ENCODE measurements at regions not wholly inside any gene's neighbourhood (a gene's known extent, or its start where the extent isn't known, plus 50 kb on each side); places are given as distances from the start of the nearest gene placed in this dataset.

- Histone ChIP-seq H3K36me3 (no peaks in the 10 kb centered on the region), H3K27me3 (no peaks in the 10 kb centered on the region), H3K9me3 (no peaks in the 10 kb centered on the region), H3K4me3 (no peak overlapping the region)
- no peak for DNase-seq
Observed at GRCh38 chr16:51313198-51313597, 162.1 kb upstream of the SALL1 start.

DNA sequence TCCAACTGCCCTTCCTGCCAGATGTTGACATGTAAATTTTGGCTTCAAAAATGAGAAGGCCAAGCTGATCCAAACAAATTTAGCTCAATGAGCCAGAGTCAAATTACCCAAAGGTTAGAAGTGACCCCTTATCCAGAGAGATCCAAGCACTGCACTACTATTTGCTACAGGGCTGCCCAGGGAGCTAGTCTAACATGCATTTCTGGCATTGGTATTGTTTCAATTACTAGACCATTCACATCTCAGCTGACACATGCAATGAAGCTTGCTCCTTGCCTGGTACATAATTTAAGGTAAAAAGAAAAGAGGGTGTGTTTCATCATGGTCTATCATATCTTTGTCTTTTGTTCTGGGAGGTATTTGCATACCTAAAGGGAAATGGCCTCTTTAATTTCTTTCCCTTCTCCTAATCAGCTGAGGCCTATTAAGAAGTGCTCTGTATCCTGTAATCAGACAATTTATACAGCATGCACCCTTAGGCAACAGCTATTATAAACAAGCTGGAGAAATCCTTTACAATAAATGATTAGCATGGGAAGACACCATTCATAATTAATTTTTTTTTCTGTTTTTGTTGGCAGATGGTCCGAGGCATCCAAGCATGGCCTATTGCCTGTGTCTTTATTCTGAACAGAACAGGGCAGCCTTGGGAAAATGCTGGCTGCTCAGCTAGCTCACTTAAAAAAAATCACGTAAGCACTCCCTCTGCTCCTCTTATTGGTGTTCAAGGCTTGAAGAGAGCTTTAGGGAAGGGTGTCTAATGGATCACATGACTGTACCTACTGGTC lies 161.5 kb upstream of the SALL1 start:
- DNase-seq, result no peak
- H3K4me3 ChIP-seq, result no peak overlapping the region
- no peaks in the 10 kb centered on the region for H3K36me3 ChIP-seq
- H3K9me3 ChIP-seq, result no peaks in the 10 kb centered on the region
- H3K27me3 ChIP-seq, result no peaks in the 10 kb centered on the region

GRCh38 chr16:51310159-51310558 lies 159.1 kb upstream of the SALL1 start:
- Histone ChIP-seq H3K4me3 (no peak overlapping the region), H3K27me3 (no peaks in the 10 kb centered on the region), H3K9me3 (no peaks in the 10 kb centered on the region), H3K36me3 (no peaks in the 10 kb centered on the region)
- DNase-seq, result no peak

DNA sequence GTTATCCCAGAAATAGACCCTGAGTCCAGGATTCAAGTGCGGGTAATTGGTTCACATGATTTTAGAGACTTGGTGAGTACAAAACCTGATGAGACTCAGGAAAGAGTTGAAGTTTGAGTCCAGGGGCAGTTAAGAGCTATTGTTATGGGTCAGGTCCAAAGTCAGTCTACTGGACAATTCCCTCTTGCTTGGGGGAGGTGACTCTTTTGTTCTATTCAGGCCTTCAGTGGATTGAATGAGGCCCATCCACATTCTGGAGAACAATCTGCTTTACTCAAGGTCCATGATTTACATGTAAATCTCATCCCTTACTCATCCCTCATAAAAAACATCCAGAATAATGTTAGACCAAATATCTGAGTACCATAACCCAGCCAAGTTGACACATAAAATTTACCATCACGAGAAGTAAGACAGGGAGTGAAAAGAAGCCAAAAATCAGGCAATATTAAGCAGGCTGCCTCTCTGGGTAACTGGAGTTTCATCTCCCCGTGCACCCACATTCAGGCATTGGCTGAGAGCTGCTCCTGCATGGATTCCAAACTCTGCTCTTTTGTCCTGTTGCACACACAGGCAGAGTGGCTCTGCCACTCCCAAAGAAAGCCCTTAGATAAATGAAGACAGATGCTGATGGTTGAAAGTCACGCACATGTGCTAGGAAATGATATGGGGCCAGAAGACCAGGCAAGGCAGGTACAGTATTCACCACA lies 156.0 kb upstream of the SALL1 start:
- Histone ChIP-seq H3K27me3 (no peaks in the 10 kb centered on the region), H3K36me3 (no peaks in the 10 kb centered on the region), H3K4me3 (no peak overlapping the region), H3K9me3 (no peaks in the 10 kb centered on the region)
- no peak for DNase-seq

GRCh38 chr16:51306116-51306515 lies 155.0 kb upstream of the SALL1 start:
- H3K27me3 ChIP-seq, result no peaks in the 10 kb centered on the region
- no peak for DNase-seq
- no peak overlapping the region for H3K4me3 ChIP-seq

DNA sequence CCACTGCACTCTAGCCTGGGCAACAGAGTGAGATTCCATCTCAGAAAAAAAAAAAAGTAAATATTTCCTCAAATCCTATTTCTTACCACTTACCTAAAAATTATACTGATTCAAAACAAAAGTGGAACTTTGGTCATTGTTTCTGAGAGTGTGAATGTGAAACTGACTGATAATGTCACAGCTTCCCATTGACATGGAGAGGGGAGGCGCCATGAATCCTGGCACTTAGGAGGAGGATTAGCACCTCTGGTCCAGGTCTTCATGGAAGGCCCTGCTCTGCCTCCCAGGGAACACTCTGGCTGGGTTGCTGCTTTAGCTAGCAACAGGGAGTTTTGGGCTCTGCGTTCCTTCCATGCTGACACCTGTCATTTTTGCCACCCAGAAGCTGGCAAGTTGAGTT lies 154.3 kb upstream of the SALL1 start:
- H3K9me3 ChIP-seq, result no peaks in the 10 kb centered on the region
- no peaks in the 10 kb centered on the region for H3K36me3 ChIP-seq
- H3K27me3 ChIP-seq, result peaks cover 4% of the 10 kb centered on the region; the same call in 1 of the 2 replicates
- no peak overlapping the region for H3K4me3 ChIP-seq
- no peak for DNase-seq

More at GRCh38 chr16:51306116-51306515, 155.0 kb upstream of the SALL1 start:
- Histone ChIP-seq H3K9me3 (no peaks in the 10 kb centered on the region), H3K36me3 (no peaks in the 10 kb centered on the region)

- H3K9me3 ChIP-seq, result no peaks in the 10 kb centered on the region
- H3K36me3 ChIP-seq, result no peaks in the 10 kb centered on the region
- H3K27me3 ChIP-seq, result peaks cover 4% of the 10 kb centered on the region; the same call in 1 of the 2 replicates
- H3K4me3 ChIP-seq, result no peak overlapping the region
- DNase-seq, result no peak
Observed at GRCh38 chr16:51302042-51302441, 151.0 kb upstream of the SALL1 start.

- DNase-seq, result no peak
- Histone ChIP-seq H3K36me3 (no peaks in the 10 kb centered on the region), H3K4me3 (no peak overlapping the region), H3K27me3 (peaks cover 4% of the 10 kb centered on the region; the same call in 1 of the 2 replicates), H3K9me3 (no peaks in the 10 kb centered on the region)
Observed at GRCh38 chr16:51298800-51299199, 147.7 kb upstream of the SALL1 start.

- Histone ChIP-seq H3K4me3 (no peak overlapping the region), H3K27me3 (no peaks in the 10 kb centered on the region), H3K9me3 (no peaks in the 10 kb centered on the region), H3K36me3 (no peaks in the 10 kb centered on the region)
- DNase-seq, result no peak
Observed at GRCh38 chr16:51290442-51291285, 139.6 kb upstream of the SALL1 start.

DNA sequence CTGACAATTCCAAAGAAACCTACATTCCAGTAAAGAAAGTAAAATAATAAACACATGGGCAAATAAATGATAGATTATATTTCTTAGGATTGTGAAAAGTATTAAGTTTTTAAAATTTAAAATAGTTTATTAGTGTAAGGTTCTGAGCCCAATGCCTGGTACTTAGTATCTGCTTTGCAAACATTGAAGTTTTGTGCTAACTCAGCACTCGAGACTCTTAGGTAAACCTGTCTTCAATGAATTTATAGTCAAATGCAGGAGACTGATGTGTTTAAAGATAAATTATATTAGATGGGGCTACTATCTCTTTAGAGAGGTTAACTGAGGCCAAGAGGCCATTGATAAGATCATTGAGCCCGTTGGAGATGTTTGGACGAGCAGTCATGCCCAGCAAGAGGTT lies 138.3 kb upstream of the SALL1 start:
- no peaks in the 10 kb centered on the region for H3K27me3 ChIP-seq
- no peak overlapping the region for H3K4me3 ChIP-seq
- H3K9me3 ChIP-seq, result no peaks in the 10 kb centered on the region

DNA sequence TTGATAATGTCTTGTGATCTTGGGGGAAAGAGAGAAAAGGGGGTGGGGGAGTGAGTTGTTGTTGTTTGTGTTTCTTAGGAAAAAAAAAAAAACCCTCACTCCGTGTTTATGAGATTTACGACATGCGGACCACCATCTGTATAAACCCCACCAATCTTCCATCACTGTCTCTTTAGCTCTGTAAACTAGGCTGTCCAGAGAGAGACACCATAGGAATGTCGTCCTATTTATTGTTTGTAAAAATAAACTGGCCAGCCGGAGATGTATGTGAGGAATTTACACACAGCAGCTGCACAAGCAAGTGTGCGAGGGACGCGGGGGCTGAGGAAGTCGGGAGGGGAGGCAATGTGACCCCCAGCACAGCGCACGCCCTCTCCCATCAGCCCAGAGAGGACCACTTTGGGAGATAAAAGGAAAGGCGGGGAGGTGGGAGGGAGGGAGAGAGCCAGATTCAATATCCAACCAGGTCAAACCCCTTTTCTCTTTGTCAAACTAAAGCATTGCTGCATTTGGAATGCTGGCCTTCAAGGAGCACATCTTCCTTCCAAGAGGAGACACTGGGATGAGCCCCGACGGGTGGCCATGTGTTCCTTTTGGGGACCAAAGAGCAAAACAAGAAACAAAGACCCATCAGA lies 136.2 kb upstream of the SALL1 start:
- H3K27me3 ChIP-seq, result no peaks in the 10 kb centered on the region

More for the DNA sequence above, 138.3 kb upstream of the SALL1 start:
- no peaks in the 10 kb centered on the region for H3K36me3 ChIP-seq
- no peak for DNase-seq

DNA sequence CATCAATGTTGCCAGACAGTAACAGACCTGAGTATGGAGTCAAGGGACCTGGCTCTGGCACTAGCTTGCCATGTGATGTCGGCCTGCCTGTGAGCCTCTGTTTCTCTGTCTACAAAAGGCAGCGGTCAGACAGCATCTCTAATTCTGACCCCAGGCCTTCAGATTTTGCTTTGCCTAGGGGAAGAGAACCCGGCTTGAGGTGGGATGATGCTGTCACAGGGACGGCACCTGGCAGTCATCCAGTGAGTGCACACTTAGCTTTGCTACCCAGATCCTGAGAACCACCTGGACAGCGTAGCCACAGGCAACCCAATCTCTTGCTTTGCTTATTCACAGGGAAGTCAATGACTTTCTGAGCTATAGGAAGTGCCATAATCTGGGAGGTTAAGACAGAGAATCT lies 135.2 kb upstream of the SALL1 start:
- Histone ChIP-seq H3K36me3 (no peaks in the 10 kb centered on the region), H3K4me3 (no peak overlapping the region), H3K9me3 (no peaks in the 10 kb centered on the region; the same call in 1 of the 2 replicates), H3K27me3 (no peaks in the 10 kb centered on the region)
- DNase-seq, result no peak

More for the DNA sequence above, 136.2 kb upstream of the SALL1 start:
- Histone ChIP-seq H3K9me3 (no peaks in the 10 kb centered on the region; the same call in 1 of the 2 replicates), H3K4me3 (no peak overlapping the region), H3K36me3 (no peaks in the 10 kb centered on the region)
- DNase-seq, result no peak

DNA sequence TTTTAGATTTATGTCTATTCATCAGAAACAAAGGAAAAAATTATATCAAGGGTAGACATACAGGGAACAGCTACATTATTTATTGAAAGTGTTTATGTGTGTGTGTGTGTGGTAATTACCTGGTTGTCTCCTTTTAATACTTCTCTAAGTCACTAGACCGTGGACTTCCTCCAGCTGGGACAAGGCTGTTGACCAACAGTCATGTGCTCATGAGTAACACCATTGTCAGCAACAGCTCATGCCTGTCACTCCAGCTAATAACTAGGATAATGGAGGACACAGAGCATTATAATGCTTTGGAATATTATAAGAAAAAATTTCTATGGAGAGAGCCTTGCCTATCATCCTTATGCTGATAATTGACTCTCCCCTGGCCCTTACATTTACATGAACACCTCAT lies 125.3 kb upstream of the SALL1 start:
- no peaks in the 10 kb centered on the region for H3K36me3 ChIP-seq
- no peak overlapping the region for H3K4me3 ChIP-seq
- H3K9me3 ChIP-seq, result no peaks in the 10 kb centered on the region
- DNase-seq, result peak; percentile 8
- no peaks in the 10 kb centered on the region for H3K27me3 ChIP-seq

DNA sequence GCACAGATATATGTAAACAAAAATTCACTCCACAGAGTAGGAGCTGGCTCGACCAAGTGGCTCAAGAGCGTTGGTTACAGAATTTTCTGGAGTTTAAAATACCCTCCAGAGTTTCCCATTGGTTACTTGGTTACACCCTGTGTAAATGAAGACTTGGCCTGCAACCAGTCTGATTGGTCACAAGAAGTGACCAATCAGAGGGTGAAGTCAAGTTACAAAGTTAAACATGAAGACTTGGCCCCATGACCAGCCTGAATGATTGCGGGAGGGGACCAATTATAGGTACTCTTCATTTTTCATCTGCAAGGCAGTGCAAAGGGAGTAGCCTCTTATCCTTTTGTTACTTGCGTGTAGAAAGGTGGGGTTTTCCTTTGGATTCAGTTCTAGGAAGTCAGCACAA lies 121.3 kb upstream of the SALL1 start:
- no peak overlapping the region for H3K4me3 ChIP-seq
- no peak for DNase-seq
- no peaks in the 10 kb centered on the region for H3K36me3 ChIP-seq
- no peaks in the 10 kb centered on the region for H3K27me3 ChIP-seq
- H3K9me3 ChIP-seq, result no peaks in the 10 kb centered on the region

DNA sequence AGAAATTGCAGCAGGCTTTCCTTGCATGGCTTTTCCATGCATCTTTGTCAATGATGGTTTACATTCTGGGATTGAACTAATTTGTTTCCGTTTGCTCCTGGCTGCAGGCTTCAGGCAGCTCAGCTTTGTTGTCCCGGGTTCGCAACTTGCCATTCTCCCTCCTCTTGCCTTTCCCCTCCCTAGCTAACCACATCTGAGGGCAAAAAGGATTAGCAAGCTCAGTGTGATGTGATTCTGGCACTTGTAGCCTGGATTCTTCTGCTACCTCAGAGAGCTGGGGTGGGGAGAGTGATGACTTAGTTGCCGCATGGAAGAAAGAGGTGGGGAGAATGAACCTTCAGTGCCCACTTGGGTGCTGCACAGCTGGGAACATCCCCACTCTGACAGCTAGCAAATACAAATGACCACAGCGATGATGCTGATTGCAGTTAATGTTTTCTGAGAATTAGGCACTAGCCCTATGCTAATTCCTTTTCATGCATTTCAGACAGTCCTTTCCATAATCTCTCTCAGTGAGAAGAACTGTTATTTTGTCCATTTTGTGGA lies 120.2 kb upstream of the SALL1 start:
- no peak overlapping the region for H3K4me3 ChIP-seq
- no peaks in the 10 kb centered on the region for H3K27me3 ChIP-seq
- no peaks in the 10 kb centered on the region for H3K9me3 ChIP-seq
- DNase-seq, result no peak
- no peaks in the 10 kb centered on the region for H3K36me3 ChIP-seq

DNA sequence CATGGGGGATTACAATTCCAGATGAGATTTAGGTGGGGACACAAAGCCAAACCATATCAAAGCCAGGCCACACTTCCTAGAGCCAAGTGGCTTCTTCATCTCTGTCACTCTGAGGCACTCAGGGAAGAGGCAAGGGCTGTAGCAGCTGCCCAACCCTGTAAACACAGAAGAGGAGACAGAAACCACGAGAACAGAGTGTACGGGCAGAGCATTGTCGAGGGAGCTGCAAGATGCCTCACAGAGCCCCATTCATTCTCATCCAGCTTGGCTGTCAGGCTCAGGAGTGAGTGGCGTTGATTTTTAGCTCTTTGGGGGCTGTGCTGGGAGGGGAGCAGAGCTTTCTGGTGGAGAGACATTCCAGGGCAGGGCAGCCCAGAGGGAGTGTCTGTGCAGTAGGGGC lies 117.2 kb upstream of the SALL1 start:
- Histone ChIP-seq H3K4me3 (no peak overlapping the region), H3K27me3 (no peaks in the 10 kb centered on the region), H3K36me3 (no peaks in the 10 kb centered on the region), H3K9me3 (no peaks in the 10 kb centered on the region)
- DNase-seq, result no peak
